Right ventricle myocardium superior (tissue), 1 donor: ENCODE measurements at regions not wholly inside any gene's neighbourhood (a gene's known extent, or its start where the extent isn't known, plus 50 kb on each side); places are given as distances from the start of the nearest gene placed in this dataset.

Experiments
- ATAC-seq: fragments of 200-7000 bp; cut with Tn5 transposase; one replicate; pipeline ENCODE4 v1.9.1; 2020; ENCODE audit warnings: mild to moderate bottlenecking; ENCODE audit not compliant: poor library complexity
- DNase-seq: peaks from one replicate; pipeline ENCODE4 v3.0.0-alpha.2; 2020
- intact Hi-C: fragments of 100-400 bp; cut with DNase I; formaldehyde crosslinking; loops from one replicate; pipeline ENCODE4 v1.11.2; 2022
- donor health status: DM: no; HTN: yes; CAD: no; lungs with severe emphysema.

- peak; percentile 83 for ATAC-seq
- intact Hi-C loops, result no loop called here
- DNase-seq, result peak; percentile 74
These were observed 139.0 kb upstream of the NAV2 start for GRCh38 chr11:19573666-19574065.

GRCh38 chr11:19571906-19572305, 140.7 kb upstream of the NAV2 start:
- DNase-seq, result no peak
- ATAC-seq, result no peak
- intact Hi-C loops, result no loop called here

GRCh38 chr11:19570889-19571288, 141.7 kb upstream of the NAV2 start:
- intact Hi-C loops, result no loop called here

GRCh38 chr11:19567996-19568395, 144.6 kb upstream of the NAV2 start:
- DNase-seq, result no peak
- intact Hi-C loops, result no loop called here
- ATAC-seq, result no peak

More at GRCh38 chr11:19570889-19571288, 141.7 kb upstream of the NAV2 start:
- ATAC-seq (no peak), DNase-seq (no peak)

- intact Hi-C loops, result no loop called here
- DNase-seq (no peak), ATAC-seq (no peak)
These were observed 145.9 kb upstream of the NAV2 start for GRCh38 chr11:19566583-19567379.

GRCh38 chr11:19565639-19566038, 147.0 kb upstream of the NAV2 start:
- intact Hi-C loops, result loop anchor here (2.0 kb wide), 1 partner anchor 177 kb away; no protein-coding TSS in a partner anchor
- ATAC-seq, result no peak
- DNase-seq, result no peak

- intact Hi-C loops, result loop anchor here (2.0 to 5.0 kb wide), 2 partner anchors 240 to 341 kb away; no protein-coding TSS in a partner anchor
- DNase-seq, result no peak
- no peak for ATAC-seq
These were observed 150.5 kb upstream of the NAV2 start for GRCh38 chr11:19562156-19562555.

GRCh38 chr11:19561011-19561410, 151.6 kb upstream of the NAV2 start:
- ATAC-seq (no peak), DNase-seq (no peak)
- intact Hi-C loops, result loop anchor here (5.0 kb wide), 1 partner anchor 241 kb away; no protein-coding TSS in a partner anchor

GRCh38 chr11:19560156-19560555, 152.5 kb upstream of the NAV2 start:
- no peak for ATAC-seq

GRCh38 chr11:19559746-19560145, 152.9 kb upstream of the NAV2 start:
- ATAC-seq (no peak), DNase-seq (no peak)
- intact Hi-C loops, result loop anchor here (5.0 kb wide), 2 partner anchors 243 to 247 kb away; no protein-coding TSS in a partner anchor

More at GRCh38 chr11:19560156-19560555, 152.5 kb upstream of the NAV2 start:
- intact Hi-C loops, result loop anchor here (5.0 kb wide), 1 partner anchor 242 kb away; no protein-coding TSS in a partner anchor
- DNase-seq, result no peak

- intact Hi-C loops, result loop anchor here (5.0 kb wide), 1 partner anchor 246 kb away; no protein-coding TSS in a partner anchor
- peak; percentile 33 for ATAC-seq
- no peak for DNase-seq
These were observed 154.2 kb upstream of the NAV2 start for GRCh38 chr11:19558189-19558986.

- peak; percentile 86 for DNase-seq
- peak; percentile 85 for ATAC-seq
- intact Hi-C loops, result loop anchor here (5.0 kb wide), 1 partner anchor 245 kb away; no protein-coding TSS in a partner anchor
These were observed 154.9 kb upstream of the NAV2 start for GRCh38 chr11:19557720-19558140.

- intact Hi-C loops, result loop anchor here (5.0 kb wide), 1 partner anchor 245 kb away; no protein-coding TSS in a partner anchor
- no peak for DNase-seq
- no peak for ATAC-seq
These were observed 155.5 kb upstream of the NAV2 start for GRCh38 chr11:19557185-19557584.

- DNase-seq (no peak), ATAC-seq (no peak)
- intact Hi-C loops, result loop anchor here (2.0 to 5.0 kb wide), 2 partner anchors 243 to 484 kb away; no protein-coding TSS in a partner anchor
These were observed 157.4 kb upstream of the NAV2 start for GRCh38 chr11:19555266-19555665.

- peak; percentile 87 for ATAC-seq
- peak; percentile 85 for DNase-seq
- intact Hi-C loops, result loop anchor here (2.0 to 5.0 kb wide), 3 partner anchors 292 to 483 kb away; no protein-coding TSS in a partner anchor
These were observed 158.8 kb upstream of the NAV2 start for GRCh38 chr11:19553683-19554333.

- DNase-seq, result no peak
- intact Hi-C loops, result loop anchor here (5.0 kb wide), 2 partner anchors 290 to 390 kb away; no protein-coding TSS in a partner anchor
- no peak for ATAC-seq
These were observed 159.9 kb upstream of the NAV2 start for GRCh38 chr11:19552656-19553260.

GRCh38 chr11:19552161-19552560, 160.5 kb upstream of the NAV2 start:
- DNase-seq (no peak), ATAC-seq (no peak)
- intact Hi-C loops, result loop anchor here (5.0 kb wide), 2 partner anchors 290 to 390 kb away; no protein-coding TSS in a partner anchor

- intact Hi-C loops, result loop anchor here (5.0 kb wide), 2 partner anchors 289 to 389 kb away; no protein-coding TSS in a partner anchor
- ATAC-seq (no peak), DNase-seq (no peak)
These were observed 161.2 kb upstream of the NAV2 start for GRCh38 chr11:19551457-19551856.
